ENCODE measurements at regions not wholly inside any gene's neighbourhood (a gene's known extent, or its start where the extent isn't known, plus 50 kb on each side); places are given as distances from the start of the nearest gene placed in this dataset.
"Not testable (repeated sequence)": the region's sequence is repeated elsewhere in the genome, so short reads cannot be mapped to it uniquely, and the experiment has no call there.

- no peak for DNase-seq (ENCODE audit: low read depth)
These were observed 94.9 kb downstream of the TMEM130 start for GRCh38 chr7:98774884-98775283.

GRCh38 chr7:98777051-98777450, 92.8 kb downstream of the TMEM130 start:
- no peak for DNase-seq (ENCODE audit: low read depth)

GRCh38 chr7:98778421-98778820, 91.4 kb downstream of the TMEM130 start:
- DNase-seq (ENCODE audit: low read depth): no peak

GRCh38 chr7:98779800-98780587, 89.8 kb downstream of the TMEM130 start:
- DNase-seq (ENCODE audit: low read depth): no peak

- DNase-seq (ENCODE audit: low read depth): no peak
These were observed 85.5 kb downstream of the TMEM130 start for GRCh38 chr7:98784216-98784785.

GRCh38 chr7:98785929-98786571, 83.8 kb downstream of the TMEM130 start:
- no peak for DNase-seq (ENCODE audit: low read depth)

- DNase-seq (ENCODE audit: low read depth): no peak
These were observed 80.8 kb downstream of the TMEM130 start for GRCh38 chr7:98788966-98789365.

GRCh38 chr7:98794453-98794852, 75.4 kb downstream of the TMEM130 start:
- DNase-seq (ENCODE audit: low read depth): not testable (repeated sequence)

- no peak for DNase-seq (ENCODE audit: low read depth)
These were observed 73.9 kb downstream of the TMEM130 start for GRCh38 chr7:98795741-98796493.
